ENCODE measurements at regions not wholly inside any gene's neighbourhood (a gene's known extent, or its start where the extent isn't known, plus 50 kb on each side); places are given as distances from the start of the nearest gene placed in this dataset.

Small RNAs in the stretch of these regions (microRNA-seq; reads per million reads assigned to microRNA genes)
- gene MIR7702 (ENCODE audit: borderline number of aligned reads in 1 of 2, borderline replicate concordance in 2 of 2), result 0 to 0.68 reads per million in 2 donors
